Muscle layer of colon (tissue), 2 donors: ENCODE measurements at regions not wholly inside any gene's neighbourhood (a gene's known extent, or its start where the extent isn't known, plus 50 kb on each side); places are given as distances from the start of the nearest gene placed in this dataset.

Experiments
- H3K27ac ChIP-seq: one replicate; pipeline ENCODE4 v1.7.0; 2013; ENCODE audit warnings: low read depth, mild to moderate bottlenecking, low read length, moderate library complexity
- H3K27me3 ChIP-seq, 2 donors: one replicate each; pipeline ENCODE4 v1.7.0; 2013; ENCODE audit warnings: low read length in 2 of 2, mild to moderate bottlenecking in 2 of 2; ENCODE audit not compliant: insufficient read depth in 2 of 2, control insufficient read depth in 1 of 2
- H3K36me3 ChIP-seq: one replicate; pipeline ENCODE4 v1.7.0; 2013; ENCODE audit warnings: mild to moderate bottlenecking, low read length; ENCODE audit not compliant: insufficient read depth
- H3K4me1 ChIP-seq: one replicate; pipeline ENCODE4 v1.7.0; 2013; ENCODE audit warnings: mild to moderate bottlenecking, low read length; ENCODE audit not compliant: insufficient read depth
- H3K4me3 ChIP-seq, 2 donors: one replicate each; pipeline ENCODE4 v1.7.0; 2013; ENCODE audit warnings: low read length in 2 of 2, low read depth in 1 of 2, mild to moderate bottlenecking in 1 of 2, moderate library complexity in 1 of 2
- H3K9ac ChIP-seq: one replicate; pipeline ENCODE4 v1.7.0; 2013; ENCODE audit warnings: low read length
- H3K9me3 ChIP-seq: one replicate; pipeline ENCODE4 v1.7.0; 2013; ENCODE audit warnings: mild to moderate bottlenecking, low read length
- donor health status: abdominal sarcoma.
- donor health status: Adenocarcinoma of cecum.

- Histone ChIP-seq H3K9ac (no peak overlapping the region), H3K27ac (no peak overlapping the region), H3K36me3 (no peaks in the 10 kb centered on the region), H3K4me3 (no peak overlapping the region), H3K9me3 (no peaks in the 10 kb centered on the region), H3K4me1 (no peaks in the 10 kb centered on the region), H3K27me3 (no peaks in the 10 kb centered on the region)
Measured at GRCh38 chr18:22020867-22021370, 148.5 kb upstream of the GATA6 start.

DNA sequence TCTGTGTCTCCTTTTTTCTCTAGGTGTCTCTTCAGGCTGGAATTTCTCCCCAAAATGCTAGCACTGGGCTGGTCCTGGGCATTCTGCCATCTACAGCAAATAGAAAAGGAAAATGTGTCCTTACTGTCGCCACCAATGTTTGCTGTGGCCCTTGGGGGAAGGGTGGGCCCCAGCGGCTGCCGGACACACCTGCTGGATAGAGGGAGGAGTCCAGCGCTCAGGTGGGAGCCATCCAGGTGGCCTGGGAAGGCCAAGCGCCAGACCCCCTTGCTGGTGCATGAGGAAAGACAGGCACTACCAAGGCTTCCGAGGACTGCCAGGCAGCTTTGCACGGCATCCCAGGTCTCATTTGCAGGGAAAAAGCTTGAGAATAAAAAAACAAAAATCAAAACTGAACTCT is 147.7 kb upstream of the GATA6 start:
- H3K9me3 ChIP-seq = no peaks in the 10 kb centered on the region
- H3K36me3 ChIP-seq = no peaks in the 10 kb centered on the region
- H3K9ac ChIP-seq = no peak overlapping the region
- H3K27me3 ChIP-seq = peaks cover 0 to 2% of the 10 kb centered on the region in 2 donors
- no peak overlapping the region for H3K27ac ChIP-seq
- no peak overlapping the region for H3K4me3 ChIP-seq
- H3K4me1 ChIP-seq = no peaks in the 10 kb centered on the region

DNA sequence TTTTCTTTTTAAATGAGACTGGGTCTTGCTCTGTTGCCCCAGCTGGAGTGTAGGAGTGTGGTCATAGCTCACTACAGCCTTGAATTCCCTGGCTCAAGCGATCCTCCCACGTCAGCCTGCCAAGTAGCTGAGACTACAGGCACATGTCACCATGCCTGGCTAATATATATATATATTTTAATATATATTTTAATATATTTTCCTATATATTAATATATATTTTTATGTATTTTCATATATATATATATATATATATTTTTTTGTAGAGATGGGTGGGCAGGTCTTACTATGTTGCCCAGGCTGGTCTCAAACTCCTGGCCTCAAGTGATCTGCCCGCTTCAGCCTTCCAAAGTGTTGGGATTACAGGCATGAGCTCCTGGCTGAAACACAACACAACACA is 144.5 kb upstream of the GATA6 start:
- no peaks in the 10 kb centered on the region for H3K4me1 ChIP-seq
- no peaks in the 10 kb centered on the region for H3K36me3 ChIP-seq
- H3K9me3 ChIP-seq = no peaks in the 10 kb centered on the region
- H3K27me3 ChIP-seq = peaks cover 0 to 8% of the 10 kb centered on the region in 2 donors
- H3K4me3 ChIP-seq = no peak overlapping the region
- no peak overlapping the region for H3K9ac ChIP-seq
- H3K27ac ChIP-seq = no peak overlapping the region

- no peaks in the 10 kb centered on the region for H3K9me3 ChIP-seq
- no peak overlapping the region for H3K9ac ChIP-seq
- H3K36me3 ChIP-seq = no peaks in the 10 kb centered on the region
- H3K27me3 ChIP-seq = peaks cover 0 to 8% of the 10 kb centered on the region in 2 donors
- H3K27ac ChIP-seq = no peak overlapping the region
- no peak overlapping the region for H3K4me3 ChIP-seq
- no peaks in the 10 kb centered on the region for H3K4me1 ChIP-seq
Measured at GRCh38 chr18:22026362-22026761, 143.0 kb upstream of the GATA6 start.

DNA sequence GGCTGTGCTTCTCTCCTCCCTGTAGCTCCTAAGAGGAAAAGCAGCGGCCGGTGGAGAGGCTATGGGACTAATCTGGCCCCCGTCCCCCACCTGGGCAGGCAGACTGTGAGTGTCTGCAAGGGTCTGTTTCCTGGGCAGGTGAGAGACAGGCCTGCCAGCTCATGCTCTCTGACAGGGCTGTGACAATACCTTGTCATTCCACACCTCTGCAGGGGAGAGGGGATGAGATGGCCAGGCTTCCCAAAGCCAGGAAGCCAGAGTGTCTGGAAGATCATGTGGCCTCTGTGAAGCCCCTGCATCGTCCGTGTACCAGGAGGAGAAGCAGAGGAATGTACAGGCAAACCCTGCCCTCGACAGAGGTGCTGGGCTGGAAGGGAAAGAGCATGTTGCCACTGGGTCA is 142.5 kb upstream of the GATA6 start:
- Histone ChIP-seq H3K9ac (no peak overlapping the region), H3K27me3 (peaks cover 0 to 8% of the 10 kb centered on the region in 2 donors), H3K9me3 (no peaks in the 10 kb centered on the region), H3K4me3 (no peak overlapping the region), H3K36me3 (no peaks in the 10 kb centered on the region), H3K27ac (no peak overlapping the region), H3K4me1 (no peaks in the 10 kb centered on the region)

DNA sequence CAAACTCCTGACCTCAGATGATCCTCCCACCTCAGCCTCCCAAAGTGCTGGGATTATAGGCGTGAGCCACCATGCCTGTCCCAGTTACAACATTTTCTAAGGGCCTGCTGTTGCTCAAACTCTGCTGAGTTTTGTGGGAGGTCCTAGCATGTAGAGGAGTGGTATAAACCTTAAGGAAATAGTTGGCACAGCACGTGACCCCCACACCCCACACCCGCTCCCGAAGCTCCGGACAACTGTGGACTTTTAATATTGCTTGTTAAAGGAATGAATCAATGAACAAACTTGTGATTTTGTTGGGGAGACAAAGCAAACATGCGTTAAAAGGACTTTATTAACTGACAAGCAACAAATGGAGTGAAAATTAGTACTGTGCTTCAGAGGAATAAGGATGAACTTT is 137.8 kb upstream of the GATA6 start:
- H3K27me3 ChIP-seq = peaks cover 0 to 7% of the 10 kb centered on the region in 2 donors
- no peak overlapping the region for H3K4me3 ChIP-seq
- no peak overlapping the region for H3K27ac ChIP-seq
- H3K9me3 ChIP-seq = no peaks in the 10 kb centered on the region
- no peak overlapping the region for H3K9ac ChIP-seq
- H3K4me1 ChIP-seq = no peaks in the 10 kb centered on the region
- H3K36me3 ChIP-seq = no peaks in the 10 kb centered on the region

GRCh38 chr18:22032392-22032961 is 136.9 kb upstream of the GATA6 start:
- no peaks in the 10 kb centered on the region for H3K4me1 ChIP-seq
- no peak overlapping the region for H3K4me3 ChIP-seq
- H3K36me3 ChIP-seq = no peaks in the 10 kb centered on the region
- H3K9ac ChIP-seq = no peak overlapping the region
- no peaks in the 10 kb centered on the region for H3K27me3 ChIP-seq
- H3K9me3 ChIP-seq = no peaks in the 10 kb centered on the region
- H3K27ac ChIP-seq = no peak overlapping the region

- Histone ChIP-seq H3K4me1 (no peaks in the 10 kb centered on the region), H3K9ac (no peak overlapping the region), H3K4me3 (no peak overlapping the region), H3K27ac (no peak overlapping the region), H3K27me3 (no peaks in the 10 kb centered on the region), H3K9me3 (no peaks in the 10 kb centered on the region), H3K36me3 (no peaks in the 10 kb centered on the region)
Measured at GRCh38 chr18:22033085-22033484, 136.3 kb upstream of the GATA6 start.

DNA sequence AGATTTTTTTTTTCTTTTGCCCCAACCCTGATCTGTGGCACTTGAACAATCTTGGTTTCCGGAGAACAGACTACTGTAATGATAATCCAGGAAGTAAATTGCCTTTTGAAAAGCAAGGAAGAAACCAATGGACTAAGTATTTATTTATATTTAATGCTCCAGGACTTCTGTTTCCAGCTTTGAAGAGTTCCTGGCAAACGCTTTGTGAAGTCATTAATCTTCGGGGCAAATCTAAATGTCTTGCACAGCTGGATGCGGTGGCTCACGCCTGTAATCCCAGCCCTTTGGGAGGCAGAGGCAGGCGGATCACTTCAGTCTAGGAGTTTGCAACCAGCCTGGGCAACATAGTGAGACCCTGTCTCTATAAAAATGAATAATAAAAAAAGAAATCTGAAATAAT is 135.1 kb upstream of the GATA6 start:
- H3K9ac ChIP-seq = no peak overlapping the region

GRCh38 chr18:22040533-22040932 is 128.9 kb upstream of the GATA6 start:
- Histone ChIP-seq H3K9ac (no peak overlapping the region), H3K36me3 (no peaks in the 10 kb centered on the region), H3K4me3 (no peak overlapping the region), H3K4me1 (no peaks in the 10 kb centered on the region), H3K27me3 (no peaks in the 10 kb centered on the region), H3K9me3 (no peaks in the 10 kb centered on the region), H3K27ac (no peak overlapping the region)

More for the DNA sequence above, 135.1 kb upstream of the GATA6 start:
- Histone ChIP-seq H3K4me3 (no peak overlapping the region), H3K36me3 (no peaks in the 10 kb centered on the region), H3K9me3 (no peaks in the 10 kb centered on the region), H3K4me1 (no peaks in the 10 kb centered on the region), H3K27me3 (no peaks in the 10 kb centered on the region), H3K27ac (no peak overlapping the region)

DNA sequence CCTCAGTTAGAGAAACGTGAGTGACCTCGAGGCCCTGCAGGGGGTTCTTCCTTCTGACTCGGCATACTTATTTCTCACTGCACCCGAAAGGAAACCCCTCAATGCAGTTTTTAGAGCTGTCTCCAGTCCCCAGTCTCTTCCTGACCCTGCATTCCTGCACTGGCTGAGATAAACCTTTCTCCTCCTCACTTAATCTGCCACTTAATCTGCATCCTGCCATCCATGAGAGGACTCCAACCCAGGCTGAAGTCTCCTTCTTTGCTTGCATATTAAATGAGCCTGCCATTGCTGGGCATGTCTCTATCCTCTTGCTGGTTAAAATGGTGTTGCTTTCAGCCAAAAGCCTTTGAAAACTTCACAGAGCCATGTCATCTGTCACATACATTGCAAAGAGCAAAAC is 125.6 kb upstream of the GATA6 start:
- Histone ChIP-seq H3K27me3 (no peaks in the 10 kb centered on the region), H3K9ac (no peak overlapping the region), H3K9me3 (no peaks in the 10 kb centered on the region), H3K4me1 (no peaks in the 10 kb centered on the region), H3K4me3 (no peak overlapping the region), H3K36me3 (no peaks in the 10 kb centered on the region), H3K27ac (no peak overlapping the region)

GRCh38 chr18:22044474-22045220 is 124.7 kb upstream of the GATA6 start:
- H3K9me3 ChIP-seq = no peaks in the 10 kb centered on the region
- no peaks in the 10 kb centered on the region for H3K4me1 ChIP-seq
- H3K36me3 ChIP-seq = no peaks in the 10 kb centered on the region
- H3K27me3 ChIP-seq = no peaks in the 10 kb centered on the region
- no peak overlapping the region for H3K27ac ChIP-seq
- H3K9ac ChIP-seq = no peak overlapping the region
- H3K4me3 ChIP-seq = no peak overlapping the region
